ENCODE measurements at regions not wholly inside any gene's neighbourhood (a gene's known extent, or its start where the extent isn't known, plus 50 kb on each side); places are given as distances from the start of the nearest gene placed in this dataset.

- DNase-seq: no peak
Observed at GRCh38 chr3:194281766-194282165, 69.4 kb downstream of the CPN2 start.

- no peak for DNase-seq
Observed at GRCh38 chr3:194282436-194283122, 68.5 kb downstream of the CPN2 start.

- DNase-seq: no peak
Observed at GRCh38 chr3:194283221-194284006, 67.7 kb downstream of the CPN2 start.

- no peak for DNase-seq
Observed at GRCh38 chr3:194284351-194284750, 66.8 kb downstream of the CPN2 start.

GRCh38 chr3:194285024-194285849 is 65.9 kb downstream of the CPN2 start:
- no peak for DNase-seq

GRCh38 chr3:194285850-194286197 is 65.3 kb downstream of the CPN2 start:
- DNase-seq: no peak

GRCh38 chr3:194286375-194287146 is 64.6 kb downstream of the CPN2 start:
- no peak for DNase-seq

- DNase-seq: no peak
Observed at GRCh38 chr3:194287374-194287773, 63.8 kb downstream of the CPN2 start.

GRCh38 chr3:194287977-194288706 is 63.0 kb downstream of the CPN2 start:
- DNase-seq: no peak

Data from NCI-H187 (cell line).